H1 (cell line): ENCODE measurements at regions not wholly inside any gene's neighbourhood (a gene's known extent, or its start where the extent isn't known, plus 50 kb on each side); places are given as distances from the start of the nearest gene placed in this dataset.

Experiments
- CHD7 ChIP-seq: fragments of 300-600 bp; sonication (generic); IDR thresholded peaks from 2 replicates; pipeline ENCODE4 v1.7.1; 2012; ENCODE audit warnings: low read length, moderate library complexity, mild to moderate bottlenecking, inconsistent platforms; ENCODE audit not compliant: insufficient replicate concordance
- GTF2F1 ChIP-seq: IDR thresholded peaks from 2 replicates; pipeline ENCODE4 v1.6.1; 2012; ENCODE audit warnings: low read depth, low read length, improper control_type of control experiment, borderline replicate concordance
- RXRA ChIP-seq: IDR thresholded peaks from 2 replicates; pipeline ENCODE4 v1.6.1; 2011; ENCODE audit warnings: low read depth, mild to moderate bottlenecking, low read length, moderate library complexity; ENCODE audit not compliant: insufficient read depth
- SP1 ChIP-seq: IDR thresholded peaks from 2 replicates; pipeline ENCODE4 v1.6.1; 2011; ENCODE audit warnings: low read depth, low read length
- TEAD4 ChIP-seq: IDR thresholded peaks from 2 replicates; pipeline ENCODE4 v1.6.1; 2012; ENCODE audit warnings: low read depth, low read length, inconsistent platforms, mixed read lengths

DNA sequence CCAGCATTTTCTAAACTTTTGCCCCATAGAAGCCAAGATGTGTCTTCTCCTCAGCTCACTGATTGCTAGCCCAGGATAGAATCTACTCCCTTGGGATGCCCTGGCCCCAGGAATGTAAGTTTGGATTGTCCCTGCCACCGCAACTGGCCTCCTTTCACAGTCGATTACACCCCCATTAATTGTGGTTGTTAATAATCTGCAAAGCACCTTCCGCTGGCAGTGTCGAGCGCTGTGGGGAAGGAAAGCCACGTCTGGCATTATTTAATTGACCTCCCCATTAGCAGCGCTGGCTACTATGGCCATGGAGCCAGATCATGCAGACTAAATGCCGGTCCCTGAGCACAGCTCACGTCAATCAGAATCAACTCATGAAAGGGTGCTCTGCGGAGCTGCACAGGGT, 597.3 kb upstream of the PLXNA2 start (continued):
- no peak for TF ChIP-seq TEAD4
- TF ChIP-seq GTF2F1, result no peak
- TF ChIP-seq SP1, result no peak
- no peak for TF ChIP-seq CHD7
- TF ChIP-seq RXRA, result no peak
